Nephron progenitor cell (in vitro differentiated cells): ENCODE measurements at regions not wholly inside any gene's neighbourhood (a gene's known extent, or its start where the extent isn't known, plus 50 kb on each side); places are given as distances from the start of the nearest gene placed in this dataset.
"Not testable (repeated sequence)": the region's sequence is repeated elsewhere in the genome, so short reads cannot be mapped to it uniquely, and the experiment has no call there.

Experiments
- DNase-seq: peaks from one replicate; pipeline ENCODE4 v3.0.0; 2021
- H3K27ac Mint-ChIP-seq: 2 replicates; pipeline ENCODE4 v1.8.0; 2021; ENCODE audit warnings: mild to moderate bottlenecking, moderate library complexity, mixed read lengths
- H3K27me3 Mint-ChIP-seq: 2 replicates; pipeline ENCODE4 v1.8.0; 2021; ENCODE audit warnings: mild to moderate bottlenecking, low read depth, mixed read lengths; ENCODE audit not compliant: poor library complexity
- H3K36me3 Mint-ChIP-seq: 2 replicates; pipeline ENCODE4 v1.8.0; 2021; ENCODE audit warnings: low read depth, mixed read lengths
- H3K4me1 Mint-ChIP-seq: 2 replicates; pipeline ENCODE4 v1.8.0; 2021; ENCODE audit warnings: mixed read lengths
- H3K4me3 Mint-ChIP-seq: 2 replicates; pipeline ENCODE4 v1.8.0; 2021; ENCODE audit warnings: mild to moderate bottlenecking, moderate library complexity, mixed read lengths
- H3K9me3 Mint-ChIP-seq: 2 replicates; pipeline ENCODE4 v1.8.0; 2021; ENCODE audit warnings: mild to moderate bottlenecking, moderate library complexity, mixed read lengths
- CTCF ChIP-seq: fragments of 200-600 bp; sonication (generic); IDR thresholded peaks from 2 replicates; pipeline ENCODE4 v1.5.0; 2021; ENCODE audit warnings: antibody characterized with exemption

GRCh38 chr15:98547741-98548138, 100.6 kb upstream of the IGF1R start:
- Mint-ChIP-seq H3K27me3 (peaks cover 48% of the 10 kb centered on the region), H3K4me1 (peaks cover 26% of the 10 kb centered on the region), H3K36me3 (no peaks in the 10 kb centered on the region), H3K9me3 (peaks cover 5% of the 10 kb centered on the region), H3K27ac (peak overlapping the region; percentile 64), H3K4me3 (peak overlapping the region; percentile 87)
- no peak for TF ChIP-seq CTCF
- peak; percentile 60 for DNase-seq

GRCh38 chr15:98548139-98548971, 100.0 kb upstream of the IGF1R start:
- H3K4me1 Mint-ChIP-seq, result peaks cover 26% of the 10 kb centered on the region
- TF ChIP-seq CTCF, result peak; percentile 18
- H3K9me3 Mint-ChIP-seq, result peaks cover 5% of the 10 kb centered on the region
- peak overlapping the region; percentile 64 for H3K27ac Mint-ChIP-seq
- DNase-seq, result peak; percentile 65
- peaks cover 54% of the 10 kb centered on the region for H3K27me3 Mint-ChIP-seq
- H3K36me3 Mint-ChIP-seq, result no peaks in the 10 kb centered on the region
- H3K4me3 Mint-ChIP-seq, result peak overlapping the region; percentile 87

- Mint-ChIP-seq H3K4me3 (peak overlapping the region; percentile 87), H3K27me3 (peaks cover 56% of the 10 kb centered on the region), H3K9me3 (peaks cover 5% of the 10 kb centered on the region), H3K36me3 (no peaks in the 10 kb centered on the region), H3K4me1 (peaks cover 26% of the 10 kb centered on the region), H3K27ac (no peak overlapping the region)
- TF ChIP-seq CTCF, result no peak
- DNase-seq, result no peak
Measured at GRCh38 chr15:98549003-98549402, 99.3 kb upstream of the IGF1R start.

- no peak for TF ChIP-seq CTCF
- H3K27me3 Mint-ChIP-seq, result peaks cover 59% of the 10 kb centered on the region
Measured at GRCh38 chr15:98549741-98550140, 98.6 kb upstream of the IGF1R start.

GRCh38 chr15:98550363-98550762, 98.0 kb upstream of the IGF1R start:
- Mint-ChIP-seq H3K27me3 (peaks cover 57% of the 10 kb centered on the region), H3K4me1 (peaks cover 26% of the 10 kb centered on the region), H3K4me3 (peak overlapping the region; percentile 35)
- not testable (repeated sequence) for H3K9me3 Mint-ChIP-seq, H3K27ac Mint-ChIP-seq, DNase-seq, H3K36me3 Mint-ChIP-seq

More at GRCh38 chr15:98549741-98550140, 98.6 kb upstream of the IGF1R start:
- no peak overlapping the region for H3K27ac Mint-ChIP-seq
- no peak for DNase-seq
- no peaks in the 10 kb centered on the region for H3K36me3 Mint-ChIP-seq
- no peak overlapping the region for H3K4me3 Mint-ChIP-seq
- peaks cover 26% of the 10 kb centered on the region for H3K4me1 Mint-ChIP-seq
- H3K9me3 Mint-ChIP-seq, result peaks cover 5% of the 10 kb centered on the region

- peaks cover 5% of the 10 kb centered on the region for H3K9me3 Mint-ChIP-seq
- H3K4me3 Mint-ChIP-seq, result no peak overlapping the region
- no peak for DNase-seq
- H3K4me1 Mint-ChIP-seq, result peaks cover 23% of the 10 kb centered on the region
- peaks cover 44% of the 10 kb centered on the region for H3K27me3 Mint-ChIP-seq
- H3K27ac Mint-ChIP-seq, result no peak overlapping the region
- no peaks in the 10 kb centered on the region for H3K36me3 Mint-ChIP-seq
- TF ChIP-seq CTCF, result no peak
Measured at GRCh38 chr15:98551936-98552562, 96.3 kb upstream of the IGF1R start.
